ENCODE measurements at regions not wholly inside any gene's neighbourhood (a gene's known extent, or its start where the extent isn't known, plus 50 kb on each side); places are given as distances from the start of the nearest gene placed in this dataset.

- no peaks in the 10 kb centered on the region for H4K20me1 ChIP-seq (ENCODE audit: control insufficient read depth, insufficient read depth, low read length, poor library complexity, severe bottlenecking)
Observed at GRCh38 chr5:124050120-124050770, 538.3 kb downstream of the CSNK1G3 start.

GRCh38 chr5:124045412-124045811, 533.4 kb downstream of the CSNK1G3 start:
- H3K79me2 ChIP-seq (ENCODE audit: control insufficient read depth, insufficient read depth, low read length): no peaks in the 10 kb centered on the region
- DNase-seq: no peak
- H3K27me3 ChIP-seq (replicated peaks in 1 of 4; ENCODE audit: control extremely low read depth in 1 of 4, control insufficient read depth in 3 of 4, insufficient read depth in 4 of 4, low read length in 3 of 4): no peaks in the 10 kb centered on the region
- no peak overlapping the region for H3K4me3 ChIP-seq (ENCODE audit: control extremely low read depth in 1 of 5, extremely low read depth in 1 of 5, insufficient read depth in 1 of 5, low read depth in 2 of 5, low read length in 4 of 5)
- no peak for TF ChIP-seq EZH2 (IDR thresholded peaks at IDR 0.05; ENCODE audit: borderline replicate concordance, insufficient read depth, low read depth, low read length, poor library complexity, severe bottlenecking)
- no peak for TF ChIP-seq CTCF (IDR thresholded peaks at IDR 0.05)
- H3K36me3 ChIP-seq (replicated peaks in 1 of 2; ENCODE audit: control extremely low read depth in 1 of 2, control insufficient read depth in 1 of 2, extremely low read depth in 1 of 2, insufficient read depth in 2 of 2, low read length in 1 of 2): no peaks in the 10 kb centered on the region
- 100% methylated on average over 1 of the region's 2 CpGs for WGBS (ENCODE audit: insufficient coverage)
- H3K27me3 Mint-ChIP-seq: no peaks in the 10 kb centered on the region
- H3K4me2 ChIP-seq (replicated peaks; ENCODE audit: low read depth, low read length, poor library complexity, severe bottlenecking): no peak overlapping the region
- no peaks in the 10 kb centered on the region for H4K20me1 ChIP-seq (ENCODE audit: control insufficient read depth, insufficient read depth, low read length, poor library complexity, severe bottlenecking)
- ChIA-PET POLR2A (no interaction called here), CTCF (no interaction called here)
- H3K9ac ChIP-seq (ENCODE audit: low read length): no peak overlapping the region
- no peak overlapping the region for H2AFZ ChIP-seq (ENCODE audit: insufficient read depth, low read depth, low read length, poor library complexity, severe bottlenecking)
- peaks cover 1 to 11% (median 9%) of the 10 kb centered on the region in 3 donors for H3K9me3 ChIP-seq (ENCODE audit: control extremely low read depth in 1 of 3, control insufficient read depth in 2 of 3, insufficient read depth in 1 of 3, low read length in 2 of 3)
- intact Hi-C loops (cut with micrococcal nuclease): no loop called here
- no peak overlapping the region for H3K4me3 Mint-ChIP-seq
- no peak overlapping the region for H3K27ac Mint-ChIP-seq
- no peaks in the 10 kb centered on the region for H3K4me1 Mint-ChIP-seq
- no peak for ATAC-seq (ENCODE audit: low read depth)
- peaks cover 5% of the 10 kb centered on the region for H3K9me3 Mint-ChIP-seq (ENCODE audit: insufficient read depth)
- H3K4me1 ChIP-seq (ENCODE audit: control insufficient read depth in 2 of 2, insufficient read depth in 2 of 2, low read length in 2 of 2): no peaks in the 10 kb centered on the region
- no peak overlapping the region for H3K27ac ChIP-seq (ENCODE audit: low read length in 2 of 2)

More at GRCh38 chr5:124050120-124050770, 538.3 kb downstream of the CSNK1G3 start:
- Histone ChIP-seq H2AFZ (ENCODE audit: insufficient read depth, low read depth, low read length, poor library complexity, severe bottlenecking) (no peak overlapping the region), H3K36me3 (replicated peaks in 1 of 2; ENCODE audit: control extremely low read depth in 1 of 2, control insufficient read depth in 1 of 2, extremely low read depth in 1 of 2, insufficient read depth in 2 of 2, low read length in 1 of 2) (no peaks in the 10 kb centered on the region), H3K27ac (ENCODE audit: low read length in 2 of 2) (no peak overlapping the region), H3K9me3 (ENCODE audit: control extremely low read depth in 1 of 3, control insufficient read depth in 2 of 3, insufficient read depth in 1 of 3, low read length in 2 of 3) (no peaks in the 10 kb centered on the region), H3K4me1 (ENCODE audit: control insufficient read depth in 2 of 2, insufficient read depth in 2 of 2, low read length in 2 of 2) (peaks cover 3 to 9% of the 10 kb centered on the region in 2 donors), H3K27me3 (replicated peaks in 1 of 4; ENCODE audit: control extremely low read depth in 1 of 4, control insufficient read depth in 3 of 4, insufficient read depth in 4 of 4, low read length in 3 of 4) (no peaks in the 10 kb centered on the region), H3K4me3 (ENCODE audit: control extremely low read depth in 1 of 5, extremely low read depth in 1 of 5, insufficient read depth in 1 of 5, low read depth in 2 of 5, low read length in 4 of 5) (no peak overlapping the region), H3K4me2 (replicated peaks; ENCODE audit: low read depth, low read length, poor library complexity, severe bottlenecking) (no peak overlapping the region), H3K9ac (ENCODE audit: low read length) (no peak overlapping the region), H3K79me2 (ENCODE audit: control insufficient read depth, insufficient read depth, low read length) (no peaks in the 10 kb centered on the region)
- Mint-ChIP-seq H3K27ac (no peak overlapping the region), H3K4me1 (peaks cover 14% of the 10 kb centered on the region), H3K27me3 (no peaks in the 10 kb centered on the region), H3K9me3 (ENCODE audit: insufficient read depth) (no peaks in the 10 kb centered on the region), H3K4me3 (no peak overlapping the region)
- ChIA-PET POLR2A (no interaction called here), CTCF (no interaction called here)
- DNase-seq: no peak
- WGBS (ENCODE audit: insufficient coverage): no CpG with 5 or more reads among the region's 3 CpGs
- intact Hi-C loops (cut with micrococcal nuclease): loop anchor here (10.0 kb wide), 1 partner anchor 855 kb away; no protein-coding TSS in a partner anchor
- TF ChIP-seq EZH2 (IDR thresholded peaks at IDR 0.05; ENCODE audit: borderline replicate concordance, insufficient read depth, low read depth, low read length, poor library complexity, severe bottlenecking) (no peak), CTCF (IDR thresholded peaks at IDR 0.05) (no peak)
- ATAC-seq (ENCODE audit: low read depth): no peak
